ENCODE measurements at regions not wholly inside any gene's neighbourhood (a gene's known extent, or its start where the extent isn't known, plus 50 kb on each side); places are given as distances from the start of the nearest gene placed in this dataset.

GRCh38 chr12:88753707-88754106, 173.4 kb upstream of the KITLG start:
- TF ChIP-seq EZH2 (IDR thresholded peaks at IDR 0.05) (no peak), POLR2AphosphoS5 (IDR thresholded peaks at IDR 0.05; ENCODE audit: borderline replicate concordance, low read depth, low read length) (no peak), FOXP2 (optimal IDR thresholded peaks at IDR 0.05; ENCODE audit: control extremely low read depth, extremely low read length, insufficient read depth) (no peak)

Measured in SK-N-MC (cell line).